ENCODE measurements at regions not wholly inside any gene's neighbourhood (a gene's known extent, or its start where the extent isn't known, plus 50 kb on each side); places are given as distances from the start of the nearest gene placed in this dataset.

DNA sequence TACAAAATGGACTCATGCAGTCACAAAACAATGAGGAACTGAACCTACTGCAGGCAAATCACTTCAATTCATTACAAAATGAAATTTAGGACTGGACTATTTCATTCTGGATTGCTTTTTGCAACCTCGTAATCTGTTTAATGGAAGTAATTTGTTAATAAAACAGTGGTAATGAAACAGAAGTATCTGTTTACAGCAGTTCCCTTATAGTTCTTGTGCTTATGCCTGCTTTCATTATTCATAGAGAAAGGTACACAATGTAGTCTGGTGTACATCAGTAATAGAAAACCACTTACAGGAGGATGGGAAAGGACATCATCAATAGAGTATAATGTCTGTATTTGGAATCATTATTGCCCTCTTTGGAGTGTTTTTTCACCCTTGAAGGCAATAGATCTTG is 389.2 kb upstream of the NUDT12 start:
- TF ChIP-seq TAF1 (IDR thresholded peaks at IDR 0.05; ENCODE audit: borderline replicate concordance, insufficient read depth, low read length) (no peak), SIN3A (IDR thresholded peaks at IDR 0.05; ENCODE audit: borderline replicate concordance, insufficient read depth, low read length) (no peak), POLR2AphosphoS5 (IDR thresholded peaks at IDR 0.05; ENCODE audit: low read depth, low read length) (no peak), FOXP2 (optimal IDR thresholded peaks at IDR 0.05; ENCODE audit: borderline replicate concordance, extremely low read depth, extremely low read length, insufficient read depth) (no peak)
- TF ChIP-seq, protein P1, sequence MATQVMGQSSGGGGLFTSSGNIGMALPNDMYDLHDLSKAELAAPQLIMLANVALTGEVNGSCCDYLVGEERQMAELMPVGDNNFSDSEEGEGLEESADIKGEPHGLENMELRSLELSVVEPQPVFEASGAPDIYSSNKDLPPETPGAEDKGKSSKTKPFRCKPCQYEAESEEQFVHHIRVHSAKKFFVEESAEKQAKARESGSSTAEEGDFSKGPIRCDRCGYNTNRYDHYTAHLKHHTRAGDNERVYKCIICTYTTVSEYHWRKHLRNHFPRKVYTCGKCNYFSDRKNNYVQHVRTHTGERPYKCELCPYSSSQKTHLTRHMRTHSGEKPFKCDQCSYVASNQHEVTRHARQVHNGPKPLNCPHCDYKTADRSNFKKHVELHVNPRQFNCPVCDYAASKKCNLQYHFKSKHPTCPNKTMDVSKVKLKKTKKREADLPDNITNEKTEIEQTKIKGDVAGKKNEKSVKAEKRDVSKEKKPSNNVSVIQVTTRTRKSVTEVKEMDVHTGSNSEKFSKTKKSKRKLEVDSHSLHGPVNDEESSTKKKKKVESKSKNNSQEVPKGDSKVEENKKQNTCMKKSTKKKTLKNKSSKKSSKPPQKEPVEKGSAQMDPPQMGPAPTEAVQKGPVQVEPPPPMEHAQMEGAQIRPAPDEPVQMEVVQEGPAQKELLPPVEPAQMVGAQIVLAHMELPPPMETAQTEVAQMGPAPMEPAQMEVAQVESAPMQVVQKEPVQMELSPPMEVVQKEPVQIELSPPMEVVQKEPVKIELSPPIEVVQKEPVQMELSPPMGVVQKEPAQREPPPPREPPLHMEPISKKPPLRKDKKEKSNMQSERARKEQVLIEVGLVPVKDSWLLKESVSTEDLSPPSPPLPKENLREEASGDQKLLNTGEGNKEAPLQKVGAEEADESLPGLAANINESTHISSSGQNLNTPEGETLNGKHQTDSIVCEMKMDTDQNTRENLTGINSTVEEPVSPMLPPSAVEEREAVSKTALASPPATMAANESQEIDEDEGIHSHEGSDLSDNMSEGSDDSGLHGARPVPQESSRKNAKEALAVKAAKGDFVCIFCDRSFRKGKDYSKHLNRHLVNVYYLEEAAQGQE (IDR thresholded peaks at IDR 0.05; ENCODE audit: insufficient read depth in 1 of 2, low read depth in 2 of 2, low read length in 2 of 2), result no peak

DNA sequence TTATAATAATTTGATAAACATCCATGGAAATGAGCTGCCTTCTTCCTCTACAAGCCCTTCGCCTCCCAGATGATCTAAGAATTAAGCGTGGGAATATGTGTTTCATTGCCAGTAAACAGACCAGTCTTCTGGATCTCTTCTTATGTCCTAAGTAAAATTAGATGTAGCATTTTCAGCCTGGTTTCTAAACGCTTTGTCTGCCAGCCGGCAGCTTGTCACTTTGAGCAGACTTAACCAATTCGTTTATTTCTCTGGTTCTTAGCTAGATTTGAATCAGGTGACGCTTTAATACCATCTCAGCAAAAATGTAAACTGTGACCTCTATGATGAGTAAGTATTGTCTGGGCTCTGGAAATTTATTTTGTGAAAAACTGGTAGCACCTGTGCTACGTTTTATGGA is 380.6 kb upstream of the NUDT12 start:
- TF ChIP-seq POLR2AphosphoS5 (IDR thresholded peaks at IDR 0.05; ENCODE audit: low read depth, low read length) (no peak), FOXP2 (optimal IDR thresholded peaks at IDR 0.05; ENCODE audit: borderline replicate concordance, extremely low read depth, extremely low read length, insufficient read depth) (no peak), SIN3A (IDR thresholded peaks at IDR 0.05; ENCODE audit: borderline replicate concordance, insufficient read depth, low read length) (no peak), TAF1 (IDR thresholded peaks at IDR 0.05; ENCODE audit: borderline replicate concordance, insufficient read depth, low read length) (no peak)
- TF ChIP-seq, protein P1 (IDR thresholded peaks at IDR 0.05; ENCODE audit: insufficient read depth in 1 of 2, low read depth in 2 of 2, low read length in 2 of 2), result no peak

DNA sequence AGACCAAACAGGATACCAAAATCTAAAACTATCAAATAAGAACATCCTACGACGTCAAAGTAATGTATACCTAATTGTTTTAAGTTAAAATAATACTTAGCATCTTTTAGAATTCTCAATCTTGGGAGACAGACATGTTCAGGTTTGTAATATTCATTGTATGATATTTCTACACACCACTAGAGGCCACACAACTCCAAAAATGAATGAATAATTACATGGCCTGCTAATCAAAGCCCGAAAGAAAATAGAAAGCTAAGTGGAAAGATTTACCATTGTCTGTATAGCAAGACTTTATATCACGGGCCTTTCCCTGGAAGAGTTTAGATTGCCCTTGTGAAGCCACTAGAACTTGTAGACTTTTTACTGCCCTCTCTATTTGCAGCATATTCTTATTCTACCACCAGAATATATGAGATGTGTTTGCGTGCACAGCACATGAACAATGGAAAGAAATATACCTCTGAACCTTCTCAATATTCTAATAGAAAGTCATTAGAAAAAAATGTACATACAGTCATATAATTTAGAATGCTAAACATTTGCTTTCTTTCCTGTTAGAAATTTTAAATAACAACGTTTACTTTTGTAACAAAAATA is 380.1 kb upstream of the NUDT12 start:
- TF ChIP-seq TAF1 (IDR thresholded peaks at IDR 0.05; ENCODE audit: borderline replicate concordance, insufficient read depth, low read length) (no peak), FOXP2 (optimal IDR thresholded peaks at IDR 0.05; ENCODE audit: borderline replicate concordance, extremely low read depth, extremely low read length, insufficient read depth) (no peak), SIN3A (IDR thresholded peaks at IDR 0.05; ENCODE audit: borderline replicate concordance, insufficient read depth, low read length) (no peak), POLR2AphosphoS5 (IDR thresholded peaks at IDR 0.05; ENCODE audit: low read depth, low read length) (no peak)
- TF ChIP-seq, protein P1 (IDR thresholded peaks at IDR 0.05; ENCODE audit: insufficient read depth in 1 of 2, low read depth in 2 of 2, low read length in 2 of 2), result no peak

DNA sequence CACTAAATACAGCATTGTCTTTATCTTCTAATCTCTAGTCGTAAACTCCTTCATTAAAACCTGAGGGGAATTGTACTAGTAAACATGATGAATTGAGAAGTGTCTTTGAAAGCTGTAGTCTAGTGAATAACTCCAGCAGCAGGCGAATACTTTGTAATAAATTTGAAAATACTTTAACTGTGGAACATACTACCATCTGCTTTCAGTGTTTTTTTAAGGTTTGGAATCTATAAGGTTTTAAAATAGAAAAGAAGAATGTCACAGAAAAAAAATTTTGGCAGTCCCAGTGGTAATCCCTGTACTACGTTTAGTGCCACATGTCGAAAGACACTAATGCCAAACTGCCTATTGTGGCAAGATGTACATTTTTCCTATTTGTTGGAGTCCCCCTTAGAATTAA is 379.0 kb upstream of the NUDT12 start:
- TF ChIP-seq POLR2AphosphoS5 (IDR thresholded peaks at IDR 0.05; ENCODE audit: low read depth, low read length) (no peak), TAF1 (IDR thresholded peaks at IDR 0.05; ENCODE audit: borderline replicate concordance, insufficient read depth, low read length) (no peak), SIN3A (IDR thresholded peaks at IDR 0.05; ENCODE audit: borderline replicate concordance, insufficient read depth, low read length) (no peak), FOXP2 (optimal IDR thresholded peaks at IDR 0.05; ENCODE audit: borderline replicate concordance, extremely low read depth, extremely low read length, insufficient read depth) (no peak)
- TF ChIP-seq, protein P1 (IDR thresholded peaks at IDR 0.05; ENCODE audit: insufficient read depth in 1 of 2, low read depth in 2 of 2, low read length in 2 of 2), result no peak

Data from PFSK-1 (cell line).